ENCODE measurements at regions not wholly inside any gene's neighbourhood (a gene's known extent, or its start where the extent isn't known, plus 50 kb on each side); places are given as distances from the start of the nearest gene placed in this dataset.

- no peak for TF ChIP-seq POLR2A (IDR thresholded peaks at IDR 0.05)
- no peak for TF ChIP-seq CTCF (IDR thresholded peaks at IDR 0.05)
- TF ChIP-seq POLR2AphosphoS5 (IDR thresholded peaks at IDR 0.05), result no peak
These were observed 100.0 kb downstream of the DCAF12L2 start for GRCh38 chrX:126065901-126066660.

All from gastroesophageal sphincter (tissue), 3 donors.